ENCODE measurements at regions not wholly inside any gene's neighbourhood (a gene's known extent, or its start where the extent isn't known, plus 50 kb on each side); places are given as distances from the start of the nearest gene placed in this dataset.

DNA sequence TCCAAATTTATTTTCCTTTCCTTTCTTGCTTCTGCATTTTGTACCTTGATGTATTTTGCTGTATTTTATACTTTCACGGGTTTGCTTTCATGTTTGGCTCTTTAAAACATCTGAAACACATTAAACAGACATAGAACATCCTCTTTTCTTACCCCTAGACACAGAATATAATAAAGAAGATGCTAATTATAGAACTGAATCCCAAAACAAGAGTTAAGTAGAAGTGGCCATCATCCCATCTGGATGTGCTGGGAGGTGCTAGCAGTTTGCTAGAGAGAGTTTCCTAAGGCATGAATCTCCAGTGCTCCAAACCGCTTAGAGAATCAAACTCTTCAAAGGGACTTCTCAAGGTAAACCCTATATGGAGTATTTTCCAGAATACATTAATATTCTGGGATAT lies 53.9 kb upstream of the GNG12 start:
- TF ChIP-seq POLR2A (IDR thresholded peaks at IDR 0.05): no peak
- TF ChIP-seq, protein P1, sequence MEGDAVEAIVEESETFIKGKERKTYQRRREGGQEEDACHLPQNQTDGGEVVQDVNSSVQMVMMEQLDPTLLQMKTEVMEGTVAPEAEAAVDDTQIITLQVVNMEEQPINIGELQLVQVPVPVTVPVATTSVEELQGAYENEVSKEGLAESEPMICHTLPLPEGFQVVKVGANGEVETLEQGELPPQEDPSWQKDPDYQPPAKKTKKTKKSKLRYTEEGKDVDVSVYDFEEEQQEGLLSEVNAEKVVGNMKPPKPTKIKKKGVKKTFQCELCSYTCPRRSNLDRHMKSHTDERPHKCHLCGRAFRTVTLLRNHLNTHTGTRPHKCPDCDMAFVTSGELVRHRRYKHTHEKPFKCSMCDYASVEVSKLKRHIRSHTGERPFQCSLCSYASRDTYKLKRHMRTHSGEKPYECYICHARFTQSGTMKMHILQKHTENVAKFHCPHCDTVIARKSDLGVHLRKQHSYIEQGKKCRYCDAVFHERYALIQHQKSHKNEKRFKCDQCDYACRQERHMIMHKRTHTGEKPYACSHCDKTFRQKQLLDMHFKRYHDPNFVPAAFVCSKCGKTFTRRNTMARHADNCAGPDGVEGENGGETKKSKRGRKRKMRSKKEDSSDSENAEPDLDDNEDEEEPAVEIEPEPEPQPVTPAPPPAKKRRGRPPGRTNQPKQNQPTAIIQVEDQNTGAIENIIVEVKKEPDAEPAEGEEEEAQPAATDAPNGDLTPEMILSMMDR (IDR thresholded peaks at IDR 0.05): no peak
